Retinal pigment epithelial cell (primary cell): ENCODE measurements at regions not wholly inside any gene's neighbourhood (a gene's known extent, or its start where the extent isn't known, plus 50 kb on each side); places are given as distances from the start of the nearest gene placed in this dataset.

Source experiments
- DNase-seq: peaks from one replicate; pipeline ENCODE4 v3.0.0-alpha.2; 2010; ENCODE audit warnings: low read depth
- H3K4me3 ChIP-seq: 2 replicates; pipeline ENCODE4 v1.5.1; 2011; ENCODE audit warnings: mild to moderate bottlenecking, low read length, control low read depth, moderate library complexity
- CTCF ChIP-seq: conservative IDR thresholded peaks from 2 replicates; pipeline ENCODE4 v1.5.1; 2011; ENCODE audit warnings: low read depth, low read length, control low read depth, inconsistent platforms

GRCh38 chr7:125908711-125909110, 979.1 kb upstream of the POT1 start:
- no peak overlapping the region for H3K4me3 ChIP-seq
- DNase-seq = no peak
- no peak for TF ChIP-seq CTCF

GRCh38 chr7:125899577-125899976, 970.0 kb upstream of the POT1 start:
- no peak overlapping the region for H3K4me3 ChIP-seq
- no peak for TF ChIP-seq CTCF
- DNase-seq = no peak

- DNase-seq = no peak
- H3K4me3 ChIP-seq = no peak overlapping the region
- no peak for TF ChIP-seq CTCF
Observed at GRCh38 chr7:125892434-125892833, 962.8 kb upstream of the POT1 start.

- TF ChIP-seq CTCF = no peak
- peak; percentile 94 for DNase-seq
- H3K4me3 ChIP-seq = no peak overlapping the region
Observed at GRCh38 chr7:125878988-125879387, 949.4 kb upstream of the POT1 start.

GRCh38 chr7:125878235-125878956, 948.8 kb upstream of the POT1 start:
- no peak overlapping the region for H3K4me3 ChIP-seq
- no peak for TF ChIP-seq CTCF
- DNase-seq = no peak

GRCh38 chr7:125877246-125877645, 947.6 kb upstream of the POT1 start:
- DNase-seq = no peak
- TF ChIP-seq CTCF = no peak
- H3K4me3 ChIP-seq = no peak overlapping the region

GRCh38 chr7:125876431-125876830, 946.8 kb upstream of the POT1 start:
- no peak overlapping the region for H3K4me3 ChIP-seq
- no peak for TF ChIP-seq CTCF
- no peak for DNase-seq
